B cell (primary cell): ENCODE measurements at regions not wholly inside any gene's neighbourhood (a gene's known extent, or its start where the extent isn't known, plus 50 kb on each side); places are given as distances from the start of the nearest gene placed in this dataset.

Source experiments
- EZH2 ChIP-seq: IDR thresholded peaks from 2 replicates; pipeline ENCODE4 v1.6.1; 2012; ENCODE audit warnings: borderline replicate concordance, low read depth, mild to moderate bottlenecking, moderate library complexity, low read length; ENCODE audit not compliant: insufficient read depth, poor library complexity, severe bottlenecking
- TF ChIP-seq, protein P1 (sequence below): fragments of 200-600 bp; IDR thresholded peaks from one replicate; pipeline ENCODE4 v1.8.0; 2022; ENCODE audit warnings: antibody characterized with exemption, mild to moderate bottlenecking

DNA sequence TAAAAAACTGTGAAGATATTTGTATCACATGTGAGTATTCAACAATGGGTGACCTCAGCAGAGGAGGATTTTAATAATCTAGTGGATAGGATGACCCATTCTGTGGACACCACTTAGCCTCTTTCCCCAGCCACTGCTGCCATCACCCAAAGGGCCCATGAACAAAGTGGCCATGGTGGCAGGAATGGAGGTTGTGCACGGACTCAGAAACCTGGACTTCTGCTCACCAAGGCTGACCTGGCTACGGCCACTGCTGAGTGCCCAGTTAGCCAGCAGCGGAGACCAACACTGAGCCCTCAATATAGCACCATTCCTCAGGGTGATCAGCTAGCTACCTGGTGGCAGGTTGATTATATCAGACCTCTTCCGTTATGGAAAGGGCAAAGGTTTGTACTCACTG lies 1410.4 kb upstream of the CDH9 start:
- TF ChIP-seq EZH2 = no peak
- TF ChIP-seq, protein P1, sequence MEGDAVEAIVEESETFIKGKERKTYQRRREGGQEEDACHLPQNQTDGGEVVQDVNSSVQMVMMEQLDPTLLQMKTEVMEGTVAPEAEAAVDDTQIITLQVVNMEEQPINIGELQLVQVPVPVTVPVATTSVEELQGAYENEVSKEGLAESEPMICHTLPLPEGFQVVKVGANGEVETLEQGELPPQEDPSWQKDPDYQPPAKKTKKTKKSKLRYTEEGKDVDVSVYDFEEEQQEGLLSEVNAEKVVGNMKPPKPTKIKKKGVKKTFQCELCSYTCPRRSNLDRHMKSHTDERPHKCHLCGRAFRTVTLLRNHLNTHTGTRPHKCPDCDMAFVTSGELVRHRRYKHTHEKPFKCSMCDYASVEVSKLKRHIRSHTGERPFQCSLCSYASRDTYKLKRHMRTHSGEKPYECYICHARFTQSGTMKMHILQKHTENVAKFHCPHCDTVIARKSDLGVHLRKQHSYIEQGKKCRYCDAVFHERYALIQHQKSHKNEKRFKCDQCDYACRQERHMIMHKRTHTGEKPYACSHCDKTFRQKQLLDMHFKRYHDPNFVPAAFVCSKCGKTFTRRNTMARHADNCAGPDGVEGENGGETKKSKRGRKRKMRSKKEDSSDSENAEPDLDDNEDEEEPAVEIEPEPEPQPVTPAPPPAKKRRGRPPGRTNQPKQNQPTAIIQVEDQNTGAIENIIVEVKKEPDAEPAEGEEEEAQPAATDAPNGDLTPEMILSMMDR = no peak
